ENCODE measurements at regions not wholly inside any gene's neighbourhood (a gene's known extent, or its start where the extent isn't known, plus 50 kb on each side); places are given as distances from the start of the nearest gene placed in this dataset.
"Not testable (repeated sequence)": the region's sequence is repeated elsewhere in the genome, so short reads cannot be mapped to it uniquely, and the experiment has no call there.

- TF ChIP-seq CTCF (IDR thresholded peaks at IDR 0.05; ENCODE audit: borderline replicate concordance, control extremely low read depth, extremely low read depth, insufficient read depth, missing control alignments), result no peak
- no peak for DNase-seq (ENCODE audit: low spot score)
- in situ Hi-C loops (cut with MboI; ENCODE audit: low sequenced_read_pairs, unreplicated experiment), result no loop called here
Measured at GRCh38 chr7:119283353-119283752, 989.6 kb upstream of the KCND2 start.

GRCh38 chr7:119288416-119288815 is 984.6 kb upstream of the KCND2 start:
- no peak for DNase-seq (ENCODE audit: low spot score)
- in situ Hi-C loops (cut with MboI; ENCODE audit: low sequenced_read_pairs, unreplicated experiment), result no loop called here
- TF ChIP-seq CTCF (IDR thresholded peaks at IDR 0.05; ENCODE audit: borderline replicate concordance, control extremely low read depth, extremely low read depth, insufficient read depth, missing control alignments), result no peak

GRCh38 chr7:119300341-119300740 is 972.6 kb upstream of the KCND2 start:
- DNase-seq (ENCODE audit: low spot score); in situ Hi-C loops (cut with MboI; ENCODE audit: low sequenced_read_pairs, unreplicated experiment): not testable (repeated sequence)

- TF ChIP-seq CTCF (IDR thresholded peaks at IDR 0.05; ENCODE audit: borderline replicate concordance, control extremely low read depth, extremely low read depth, insufficient read depth, missing control alignments), result no peak
- no peak for DNase-seq (ENCODE audit: low spot score)
- in situ Hi-C loops (cut with MboI; ENCODE audit: low sequenced_read_pairs, unreplicated experiment), result no loop called here
Measured at GRCh38 chr7:119320316-119320715, 952.7 kb upstream of the KCND2 start.

GRCh38 chr7:119329715-119330114 is 943.3 kb upstream of the KCND2 start:
- no peak for DNase-seq (ENCODE audit: low spot score)
- in situ Hi-C loops (cut with MboI; ENCODE audit: low sequenced_read_pairs, unreplicated experiment), result no loop called here
- no peak for TF ChIP-seq CTCF (IDR thresholded peaks at IDR 0.05; ENCODE audit: borderline replicate concordance, control extremely low read depth, extremely low read depth, insufficient read depth, missing control alignments)

GRCh38 chr7:119335405-119335804 is 937.6 kb upstream of the KCND2 start:
- no peak for DNase-seq (ENCODE audit: low spot score)
- in situ Hi-C loops (cut with MboI; ENCODE audit: low sequenced_read_pairs, unreplicated experiment), result no loop called here
- TF ChIP-seq CTCF (IDR thresholded peaks at IDR 0.05; ENCODE audit: borderline replicate concordance, control extremely low read depth, extremely low read depth, insufficient read depth, missing control alignments), result no peak

- TF ChIP-seq CTCF (IDR thresholded peaks at IDR 0.05; ENCODE audit: borderline replicate concordance, control extremely low read depth, extremely low read depth, insufficient read depth, missing control alignments), result no peak
- no peak for DNase-seq (ENCODE audit: low spot score)
- in situ Hi-C loops (cut with MboI; ENCODE audit: low sequenced_read_pairs, unreplicated experiment), result no loop called here
Measured at GRCh38 chr7:119341822-119342221, 931.2 kb upstream of the KCND2 start.

Measured in GM13976 (cell line).